HL-60 (cell line): ENCODE measurements at regions not wholly inside any gene's neighbourhood (a gene's known extent, or its start where the extent isn't known, plus 50 kb on each side); places are given as distances from the start of the nearest gene placed in this dataset.

ENCODE experiments used
- DNase-seq, 2 experiments: peaks; one replicate each; pipeline ENCODE4 v3.0.0-alpha.2; 2010 to 2020; ENCODE audit warnings: low read depth in 1 of 2, low spot score in 1 of 2
- H3K27ac ChIP-seq: fragments of 250-450 bp; sonication (Bioruptor Pico); replicated peaks from 2 replicates; pipeline ENCODE4 v1.5.1; 2020; ENCODE audit warnings: mild to moderate bottlenecking, moderate library complexity
- H3K27me3 ChIP-seq: fragments of 250-450 bp; sonication (Bioruptor Pico); 2 replicates; pipeline ENCODE4 v1.5.1; 2021; ENCODE audit warnings: mild to moderate bottlenecking, moderate library complexity; ENCODE audit not compliant: insufficient read depth, poor library complexity, severe bottlenecking
- H3K4me3 ChIP-seq: replicated peaks from 2 replicates; pipeline ENCODE4 v1.5.1; 2011; ENCODE audit warnings: mild to moderate bottlenecking, control low read depth, low read length; ENCODE audit not compliant: insufficient read depth
- GABPA ChIP-seq: IDR thresholded peaks from 2 replicates; pipeline ENCODE4 v1.6.1; 2012; ENCODE audit warnings: low read depth
- POLR2AphosphoS5 ChIP-seq: IDR thresholded peaks from 2 replicates; pipeline ENCODE4 v1.6.1; 2012; ENCODE audit warnings: low read depth
- REST ChIP-seq: IDR thresholded peaks from 2 replicates; pipeline ENCODE4 v1.6.1; 2012; ENCODE audit warnings: low read depth; ENCODE audit not compliant: insufficient replicate concordance
- SPI1 ChIP-seq: IDR thresholded peaks from 2 replicates; pipeline ENCODE4 v1.6.1; 2012; ENCODE audit warnings: low read depth, mild to moderate bottlenecking, borderline replicate concordance
- TF ChIP-seq, protein P1 (sequence below): IDR thresholded peaks from one replicate; pipeline ENCODE4 v1.5.1; 2011; ENCODE audit warnings: low read length, control low read depth, inconsistent platforms; ENCODE audit not compliant: insufficient read depth

DNA sequence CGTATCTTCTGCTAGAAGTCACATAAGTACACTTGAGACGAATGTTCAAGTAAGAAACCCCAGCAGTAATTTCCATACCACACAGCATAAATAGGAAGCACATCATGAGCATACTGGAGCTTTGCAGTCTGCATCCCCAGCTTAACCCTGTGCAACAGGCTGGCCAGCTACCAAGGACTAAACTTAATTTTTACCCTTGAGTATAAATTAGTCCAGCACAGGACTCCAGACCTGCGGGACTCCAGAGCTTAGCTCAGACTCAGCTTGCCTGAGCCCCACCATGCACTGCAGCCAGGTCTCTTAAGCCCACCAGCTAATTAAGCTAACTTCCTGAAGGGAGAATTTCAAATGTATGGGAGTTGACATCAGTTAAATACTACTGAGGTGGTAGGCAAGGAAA lies 491.0 kb downstream of the ARHGEF28 start:
- H3K27ac ChIP-seq: no peak overlapping the region
- H3K27me3 ChIP-seq: no peaks in the 10 kb centered on the region
- no peak overlapping the region for H3K4me3 ChIP-seq
- no peak for DNase-seq
- TF ChIP-seq REST: no peak
- no peak for TF ChIP-seq POLR2AphosphoS5
- TF ChIP-seq, protein P1, sequence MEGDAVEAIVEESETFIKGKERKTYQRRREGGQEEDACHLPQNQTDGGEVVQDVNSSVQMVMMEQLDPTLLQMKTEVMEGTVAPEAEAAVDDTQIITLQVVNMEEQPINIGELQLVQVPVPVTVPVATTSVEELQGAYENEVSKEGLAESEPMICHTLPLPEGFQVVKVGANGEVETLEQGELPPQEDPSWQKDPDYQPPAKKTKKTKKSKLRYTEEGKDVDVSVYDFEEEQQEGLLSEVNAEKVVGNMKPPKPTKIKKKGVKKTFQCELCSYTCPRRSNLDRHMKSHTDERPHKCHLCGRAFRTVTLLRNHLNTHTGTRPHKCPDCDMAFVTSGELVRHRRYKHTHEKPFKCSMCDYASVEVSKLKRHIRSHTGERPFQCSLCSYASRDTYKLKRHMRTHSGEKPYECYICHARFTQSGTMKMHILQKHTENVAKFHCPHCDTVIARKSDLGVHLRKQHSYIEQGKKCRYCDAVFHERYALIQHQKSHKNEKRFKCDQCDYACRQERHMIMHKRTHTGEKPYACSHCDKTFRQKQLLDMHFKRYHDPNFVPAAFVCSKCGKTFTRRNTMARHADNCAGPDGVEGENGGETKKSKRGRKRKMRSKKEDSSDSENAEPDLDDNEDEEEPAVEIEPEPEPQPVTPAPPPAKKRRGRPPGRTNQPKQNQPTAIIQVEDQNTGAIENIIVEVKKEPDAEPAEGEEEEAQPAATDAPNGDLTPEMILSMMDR: no peak
- no peak for TF ChIP-seq GABPA
- TF ChIP-seq SPI1: no peak

DNA sequence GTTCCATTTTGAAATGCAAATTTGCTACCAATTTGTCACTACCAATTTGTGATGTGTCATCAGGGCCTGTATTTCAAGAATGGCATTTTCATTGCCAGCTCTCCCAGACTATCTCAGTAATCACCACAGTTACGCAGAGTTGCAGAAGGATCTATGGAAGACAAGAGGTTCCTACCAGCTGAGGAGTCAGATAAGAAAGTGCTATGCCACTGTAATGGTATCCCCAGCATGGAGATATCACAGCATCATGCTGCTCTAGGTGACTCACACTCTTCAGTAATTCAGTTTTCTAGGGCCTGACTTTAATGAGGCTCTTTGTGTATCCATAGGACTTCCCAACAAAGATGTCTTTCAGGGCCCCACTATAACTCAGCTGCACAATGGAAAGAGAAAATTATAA lies 490.3 kb downstream of the ARHGEF28 start:
- Histone ChIP-seq H3K27ac (no peak overlapping the region), H3K27me3 (no peaks in the 10 kb centered on the region), H3K4me3 (no peak overlapping the region)
- DNase-seq: no peak
- no peak for TF ChIP-seq SPI1

- H3K4me3 ChIP-seq: no peak overlapping the region
- H3K27ac ChIP-seq: no peak overlapping the region
- no peaks in the 10 kb centered on the region for H3K27me3 ChIP-seq
- DNase-seq: no peak
- TF ChIP-seq, protein P1: no peak
- TF ChIP-seq GABPA (no peak), REST (no peak), SPI1 (no peak), POLR2AphosphoS5 (no peak)
Measured at GRCh38 chr5:74113927-74114326, 487.9 kb downstream of the ARHGEF28 start.

- Histone ChIP-seq H3K4me3 (no peak overlapping the region), H3K27me3 (no peaks in the 10 kb centered on the region), H3K27ac (no peak overlapping the region)
- no peak for TF ChIP-seq GABPA
- no peak for TF ChIP-seq POLR2AphosphoS5
- no peak for TF ChIP-seq REST
- TF ChIP-seq SPI1: no peak
- TF ChIP-seq, protein P1: no peak
- DNase-seq: no peak
Measured at GRCh38 chr5:74113196-74113540, 487.2 kb downstream of the ARHGEF28 start.
